ENCODE measurements at regions not wholly inside any gene's neighbourhood (a gene's known extent, or its start where the extent isn't known, plus 50 kb on each side); places are given as distances from the start of the nearest gene placed in this dataset.

DNA sequence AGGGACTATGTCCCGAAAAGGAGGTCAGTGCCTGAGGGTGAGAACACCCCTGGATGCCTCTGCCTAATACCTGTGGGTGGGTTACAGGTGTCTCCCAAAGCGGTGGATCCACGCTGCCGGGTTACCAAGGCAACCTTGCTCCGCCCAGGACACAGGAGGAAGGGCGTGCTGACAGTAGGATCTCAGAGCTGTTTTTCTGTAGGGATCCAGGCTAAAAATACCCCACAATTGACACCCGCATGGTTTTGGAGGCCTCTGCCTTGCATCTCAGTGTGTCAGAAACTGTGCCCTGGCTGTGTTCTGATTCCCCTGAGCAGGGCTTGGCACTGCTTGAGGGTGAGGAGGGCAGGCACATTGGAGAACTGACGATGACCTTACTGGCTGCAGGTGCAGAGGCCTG is 118.0 kb downstream of the IER5 start:
- Histone ChIP-seq H3K4me3 (replicated peaks in 1 of 3; ENCODE audit: insufficient read depth in 1 of 3, low read depth in 2 of 3, low read length in 3 of 3) (no peak overlapping the region), H3K9me3 (ENCODE audit: low read length) (no peaks in the 10 kb centered on the region), H3K36me3 (replicated peaks in 1 of 2; ENCODE audit: control insufficient read depth in 1 of 2, insufficient read depth in 2 of 2, low read length in 2 of 2) (no peaks in the 10 kb centered on the region), H3K27ac (ENCODE audit: extremely low read length, insufficient read depth, low read length) (no peak overlapping the region), H3K4me1 (ENCODE audit: insufficient read depth, low read length) (no peaks in the 10 kb centered on the region), H3K27me3 (ENCODE audit: control insufficient read depth in 1 of 2, insufficient read depth in 2 of 2, low read length in 2 of 2) (peaks cover 0 to 39% of the 10 kb centered on the region in 2 experiments; a peak in 4 of 5 replicates), H3K9ac (ENCODE audit: insufficient read depth, low read depth, low read length) (no peak overlapping the region), H3K4me2 (ENCODE audit: low read depth, low read length) (no peak overlapping the region), H2AFZ (ENCODE audit: low read length) (no peak overlapping the region), H3K79me2 (ENCODE audit: insufficient read depth, low read length) (no peaks in the 10 kb centered on the region), H4K20me1 (ENCODE audit: insufficient read depth, low read length) (no peaks in the 10 kb centered on the region)
- ChIA-PET CTCF (ENCODE audit: low intra/inter-chr PET ratio, low total read pairs) (no interaction called here), POLR2A (no interaction called here)
- no TSS peak for BruUV-seq (replicated peaks)
- TF ChIP-seq ZMYM3 (CRISPR knock-in tag; IDR thresholded peaks at IDR 0.05) (no peak), NR2C2 (CRISPR knock-in tag; IDR thresholded peaks at IDR 0.05; ENCODE audit: borderline replicate concordance) (no peak)
- in situ Hi-C loops (cut with HindIII; ENCODE audit: extremely low pct_ligation_motif_present, low pct_unique_long_range_greater_than_20kb) = no loop called here
- DNase-seq (ENCODE audit: low spot score) = no peak
- no peak for FAIRE-seq
- WGBS (ENCODE audit: low lambda C conversion rate) = 0% methylated on average over 1 of the region's 8 CpGs
- intact Hi-C loops (cut with micrococcal nuclease; ENCODE audit: unreplicated experiment) = no loop called here
- ATAC-seq = no peak

DNA sequence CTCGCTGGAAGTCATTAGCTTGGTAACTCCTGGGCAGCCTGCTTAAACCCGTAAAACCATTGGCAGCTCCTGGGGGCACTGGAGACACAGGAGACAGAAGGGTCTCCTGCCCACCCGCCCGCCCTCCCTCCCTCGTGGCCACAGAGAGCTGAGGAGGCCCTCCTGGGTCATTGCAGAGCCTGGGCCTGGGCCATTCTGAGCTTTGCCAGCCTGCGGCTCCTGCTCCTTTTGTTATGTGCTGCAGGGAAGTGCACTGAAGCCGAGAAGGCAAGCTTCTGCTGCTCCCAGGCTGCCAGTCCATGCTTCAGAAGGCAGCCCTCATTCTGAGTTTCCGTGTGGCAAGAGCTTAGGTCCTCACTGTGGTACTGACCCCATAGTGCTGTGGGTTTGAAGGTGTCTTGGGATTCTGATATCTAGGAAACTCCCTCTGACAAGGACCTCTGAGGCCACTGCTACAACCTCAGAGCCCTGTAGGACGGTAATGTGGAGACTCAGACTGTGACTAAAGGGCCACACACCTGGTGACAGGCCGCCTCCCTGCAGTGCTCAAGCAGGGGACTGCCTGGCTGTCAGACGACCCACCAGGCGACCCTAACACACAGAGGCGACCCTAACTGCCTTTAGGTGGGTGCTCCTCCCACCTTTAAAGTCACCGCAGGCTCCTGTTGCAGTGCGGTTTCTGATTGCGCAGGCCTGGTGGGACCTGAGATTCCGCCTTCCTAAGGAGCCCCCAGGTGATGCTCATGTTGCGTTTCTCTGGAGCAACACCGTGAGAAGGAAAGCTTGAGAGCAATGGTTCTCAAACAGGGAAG is 118.7 kb downstream of the IER5 start:
- Histone ChIP-seq H2AFZ (ENCODE audit: low read length) (no peak overlapping the region), H3K36me3 (replicated peaks in 1 of 2; ENCODE audit: control insufficient read depth in 1 of 2, insufficient read depth in 2 of 2, low read length in 2 of 2) (no peaks in the 10 kb centered on the region), H3K9me3 (ENCODE audit: low read length) (no peaks in the 10 kb centered on the region), H3K27ac (ENCODE audit: extremely low read length, insufficient read depth, low read length) (no peak overlapping the region), H3K9ac (ENCODE audit: insufficient read depth, low read depth, low read length) (no peak overlapping the region), H3K4me1 (ENCODE audit: insufficient read depth, low read length) (no peaks in the 10 kb centered on the region), H4K20me1 (ENCODE audit: insufficient read depth, low read length) (no peaks in the 10 kb centered on the region), H3K4me3 (replicated peaks in 1 of 3; ENCODE audit: insufficient read depth in 1 of 3, low read depth in 2 of 3, low read length in 3 of 3) (no peak overlapping the region), H3K4me2 (ENCODE audit: low read depth, low read length) (no peak overlapping the region), H3K27me3 (ENCODE audit: control insufficient read depth in 1 of 2, insufficient read depth in 2 of 2, low read length in 2 of 2) (peaks cover 0 to 39% of the 10 kb centered on the region in 2 experiments; a peak in 4 of 5 replicates), H3K79me2 (ENCODE audit: insufficient read depth, low read length) (no peaks in the 10 kb centered on the region)
- CTCF ChIA-PET (ENCODE audit: low intra/inter-chr PET ratio, low total read pairs) = no interaction called here
- no TSS peak for BruUV-seq (replicated peaks)
- no peak for ATAC-seq
- in situ Hi-C loops (cut with HindIII; ENCODE audit: extremely low pct_ligation_motif_present, low pct_unique_long_range_greater_than_20kb) = no loop called here
- 7% methylated on average over 4 of the region's 19 CpGs for WGBS (ENCODE audit: low lambda C conversion rate)
- DNase-seq (ENCODE audit: low spot score) = no peak
- intact Hi-C loops (cut with micrococcal nuclease; ENCODE audit: unreplicated experiment) = no loop called here
- FAIRE-seq = no peak
- POLR2A ChIA-PET = no interaction called here
- TF ChIP-seq, protein P1, sequence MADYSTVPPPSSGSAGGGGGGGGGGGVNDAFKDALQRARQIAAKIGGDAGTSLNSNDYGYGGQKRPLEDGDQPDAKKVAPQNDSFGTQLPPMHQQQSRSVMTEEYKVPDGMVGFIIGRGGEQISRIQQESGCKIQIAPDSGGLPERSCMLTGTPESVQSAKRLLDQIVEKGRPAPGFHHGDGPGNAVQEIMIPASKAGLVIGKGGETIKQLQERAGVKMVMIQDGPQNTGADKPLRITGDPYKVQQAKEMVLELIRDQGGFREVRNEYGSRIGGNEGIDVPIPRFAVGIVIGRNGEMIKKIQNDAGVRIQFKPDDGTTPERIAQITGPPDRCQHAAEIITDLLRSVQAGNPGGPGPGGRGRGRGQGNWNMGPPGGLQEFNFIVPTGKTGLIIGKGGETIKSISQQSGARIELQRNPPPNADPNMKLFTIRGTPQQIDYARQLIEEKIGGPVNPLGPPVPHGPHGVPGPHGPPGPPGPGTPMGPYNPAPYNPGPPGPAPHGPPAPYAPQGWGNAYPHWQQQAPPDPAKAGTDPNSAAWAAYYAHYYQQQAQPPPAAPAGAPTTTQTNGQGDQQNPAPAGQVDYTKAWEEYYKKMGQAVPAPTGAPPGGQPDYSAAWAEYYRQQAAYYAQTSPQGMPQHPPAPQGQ (CRISPR knock-in tag; IDR thresholded peaks at IDR 0.05; ENCODE audit: borderline replicate concordance) = no peak
- TF ChIP-seq, protein P2, sequence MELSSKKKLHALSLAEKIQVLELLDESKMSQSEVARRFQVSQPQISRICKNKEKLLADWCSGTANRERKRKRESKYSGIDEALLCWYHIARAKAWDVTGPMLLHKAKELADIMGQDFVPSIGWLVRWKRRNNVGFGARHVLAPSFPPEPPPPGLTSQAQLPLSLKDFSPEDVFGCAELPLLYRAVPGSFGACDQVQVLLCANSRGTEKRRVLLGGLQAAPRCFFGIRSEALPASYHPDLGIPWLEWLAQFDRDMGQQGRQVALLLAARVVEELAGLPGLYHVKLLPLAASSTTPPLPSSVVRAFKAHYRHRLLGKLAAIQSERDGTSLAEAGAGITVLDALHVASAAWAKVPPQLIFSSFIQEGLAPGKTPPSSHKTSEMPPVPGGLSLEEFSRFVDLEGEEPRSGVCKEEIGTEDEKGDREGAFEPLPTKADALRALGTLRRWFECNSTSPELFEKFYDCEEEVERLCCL (CRISPR knock-in tag; IDR thresholded peaks at IDR 0.05; ENCODE audit: borderline replicate concordance) = no peak
- TF ChIP-seq, protein P3, sequence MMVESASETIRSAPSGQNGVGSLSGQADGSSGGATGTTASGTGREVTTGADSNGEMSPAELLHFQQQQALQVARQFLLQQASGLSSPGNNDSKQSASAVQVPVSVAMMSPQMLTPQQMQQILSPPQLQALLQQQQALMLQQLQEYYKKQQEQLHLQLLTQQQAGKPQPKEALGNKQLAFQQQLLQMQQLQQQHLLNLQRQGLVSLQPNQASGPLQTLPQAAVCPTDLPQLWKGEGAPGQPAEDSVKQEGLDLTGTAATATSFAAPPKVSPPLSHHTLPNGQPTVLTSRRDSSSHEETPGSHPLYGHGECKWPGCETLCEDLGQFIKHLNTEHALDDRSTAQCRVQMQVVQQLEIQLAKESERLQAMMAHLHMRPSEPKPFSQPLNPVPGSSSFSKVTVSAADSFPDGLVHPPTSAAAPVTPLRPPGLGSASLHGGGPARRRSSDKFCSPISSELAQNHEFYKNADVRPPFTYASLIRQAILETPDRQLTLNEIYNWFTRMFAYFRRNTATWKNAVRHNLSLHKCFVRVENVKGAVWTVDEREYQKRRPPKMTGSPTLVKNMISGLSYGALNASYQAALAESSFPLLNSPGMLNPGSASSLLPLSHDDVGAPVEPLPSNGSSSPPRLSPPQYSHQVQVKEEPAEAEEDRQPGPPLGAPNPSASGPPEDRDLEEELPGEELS (CRISPR knock-in tag; IDR thresholded peaks at IDR 0.05) = no peak
- TF ChIP-seq, protein P4, sequence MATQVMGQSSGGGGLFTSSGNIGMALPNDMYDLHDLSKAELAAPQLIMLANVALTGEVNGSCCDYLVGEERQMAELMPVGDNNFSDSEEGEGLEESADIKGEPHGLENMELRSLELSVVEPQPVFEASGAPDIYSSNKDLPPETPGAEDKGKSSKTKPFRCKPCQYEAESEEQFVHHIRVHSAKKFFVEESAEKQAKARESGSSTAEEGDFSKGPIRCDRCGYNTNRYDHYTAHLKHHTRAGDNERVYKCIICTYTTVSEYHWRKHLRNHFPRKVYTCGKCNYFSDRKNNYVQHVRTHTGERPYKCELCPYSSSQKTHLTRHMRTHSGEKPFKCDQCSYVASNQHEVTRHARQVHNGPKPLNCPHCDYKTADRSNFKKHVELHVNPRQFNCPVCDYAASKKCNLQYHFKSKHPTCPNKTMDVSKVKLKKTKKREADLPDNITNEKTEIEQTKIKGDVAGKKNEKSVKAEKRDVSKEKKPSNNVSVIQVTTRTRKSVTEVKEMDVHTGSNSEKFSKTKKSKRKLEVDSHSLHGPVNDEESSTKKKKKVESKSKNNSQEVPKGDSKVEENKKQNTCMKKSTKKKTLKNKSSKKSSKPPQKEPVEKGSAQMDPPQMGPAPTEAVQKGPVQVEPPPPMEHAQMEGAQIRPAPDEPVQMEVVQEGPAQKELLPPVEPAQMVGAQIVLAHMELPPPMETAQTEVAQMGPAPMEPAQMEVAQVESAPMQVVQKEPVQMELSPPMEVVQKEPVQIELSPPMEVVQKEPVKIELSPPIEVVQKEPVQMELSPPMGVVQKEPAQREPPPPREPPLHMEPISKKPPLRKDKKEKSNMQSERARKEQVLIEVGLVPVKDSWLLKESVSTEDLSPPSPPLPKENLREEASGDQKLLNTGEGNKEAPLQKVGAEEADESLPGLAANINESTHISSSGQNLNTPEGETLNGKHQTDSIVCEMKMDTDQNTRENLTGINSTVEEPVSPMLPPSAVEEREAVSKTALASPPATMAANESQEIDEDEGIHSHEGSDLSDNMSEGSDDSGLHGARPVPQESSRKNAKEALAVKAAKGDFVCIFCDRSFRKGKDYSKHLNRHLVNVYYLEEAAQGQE (IDR thresholded peaks at IDR 0.05; ENCODE audit: borderline replicate concordance in 1 of 2, low read depth in 1 of 2, low read length in 2 of 2) = no peak
- no peak for TF ChIP-seq SIX1 (CRISPR knock-in tag; IDR thresholded peaks at IDR 0.05; ENCODE audit: borderline replicate concordance)
